T-cell (primary cell): ENCODE measurements at regions not wholly inside any gene's neighbourhood (a gene's known extent, or its start where the extent isn't known, plus 50 kb on each side); places are given as distances from the start of the nearest gene placed in this dataset.
"Not testable (repeated sequence)": the region's sequence is repeated elsewhere in the genome, so short reads cannot be mapped to it uniquely, and the experiment has no call there.

Experiments used
- ATAC-seq, 4 experiments: fragments of 200-7000 bp in 3 of 4; fragments of 150-1000 bp in 1 of 4; cut with Tn5 transposase; replicated peaks in 1 of 4; 1 replicate in 3 of 4; 2 replicates in 1 of 4; pipeline ENCODE4 v1.10.0; 2021; ENCODE audit warnings: moderate library complexity in 3 of 4, mild to moderate bottlenecking in 2 of 4, moderate number of reproducible peaks in 1 of 4
- CTCF ChIA-PET, 2 donors: fragments of 300-600 bp; sonication (Branson Sonifier 250); formaldehyde crosslinking; loops; one replicate each; lab custom pipeline; 2022; ENCODE audit warnings: antibody characterized with exemption in 2 of 2; lab: Charles Lee
- POLR2A ChIA-PET, 2 donors: fragments of 300-600 bp; sonication (Branson Sonifier 250); formaldehyde crosslinking; loops; one replicate each; lab custom pipeline; 2022; ENCODE audit warnings: antibody characterized with exemption in 2 of 2; lab: Charles Lee
- DNase-seq, 35 experiments: peaks; one replicate each; pipeline versions ENCODE4 v3.0.0 to v3.0.0-alpha.2; 2013 to 2023
- H3K27ac ChIP-seq: one replicate; pipeline ENCODE4 v1.5.1; 2013; ENCODE audit warnings: low read length
- H3K27me3 ChIP-seq, 2 experiments: replicated peaks in 1 of 2; 1 replicate in 1 of 2; 2 replicates in 1 of 2; pipeline versions ENCODE4 v1.6.1 to v1.7.0; 2013; ENCODE audit warnings: low read length in 1 of 2, mixed read lengths in 1 of 2; ENCODE audit not compliant: control insufficient read depth in 2 of 2, insufficient read depth in 2 of 2; ENCODE audit errors: extremely low read depth in 1 of 2
- H3K36me3 ChIP-seq, 2 donors: 1 replicate in 1 of 2; 2 replicates in 1 of 2; pipeline versions ENCODE4 v1.6.1 to v1.7.0; 2013; ENCODE audit warnings: low read length in 1 of 2; ENCODE audit not compliant: control insufficient read depth in 2 of 2, insufficient read depth in 1 of 2; ENCODE audit errors: extremely low read depth in 1 of 2
- H3K4me1 ChIP-seq, 2 experiments: 1 replicate in 1 of 2; 2 replicates in 1 of 2; pipeline versions ENCODE4 v1.6.1 to v1.7.0; 2013; ENCODE audit warnings: low read length in 2 of 2, mixed read lengths in 1 of 2; ENCODE audit not compliant: insufficient read depth in 2 of 2, control insufficient read depth in 1 of 2; ENCODE audit errors: extremely low read depth in 1 of 2
- H3K4me3 ChIP-seq, 2 donors: 1 replicate in 1 of 2; 2 replicates in 1 of 2; pipeline versions ENCODE4 v1.5.1 to v1.7.0; 2013; ENCODE audit warnings: mild to moderate bottlenecking in 2 of 2, low read length in 1 of 2, moderate library complexity in 1 of 2; ENCODE audit not compliant: control insufficient read depth in 1 of 2; ENCODE audit errors: extremely low read depth in 1 of 2
- H3K9me3 ChIP-seq: 2 replicates; pipeline ENCODE4 v1.7.0; 2013
- H3K27ac Mint-ChIP-seq, 2 donors: one replicate each; pipeline ENCODE4 v1.8.0; 2020 to 2021; ENCODE audit warnings: mild to moderate bottlenecking in 2 of 2, mixed read lengths in 2 of 2
- H3K27me3 Mint-ChIP-seq, 2 donors: one replicate each; pipeline ENCODE4 v1.8.0; 2021 to 2022; ENCODE audit warnings: mixed read lengths in 2 of 2
- H3K36me3 Mint-ChIP-seq: one replicate; pipeline ENCODE4 v1.8.0; 2021; ENCODE audit warnings: mixed read lengths
- H3K4me1 Mint-ChIP-seq, 3 donors: one replicate each; pipeline ENCODE4 v1.8.0; 2020 to 2022; ENCODE audit warnings: mixed read lengths in 3 of 3, mild to moderate bottlenecking in 1 of 3
- H3K4me3 Mint-ChIP-seq, 3 donors: one replicate each; pipeline ENCODE4 v1.8.0; 2020 to 2022; ENCODE audit warnings: mild to moderate bottlenecking in 3 of 3, mixed read lengths in 3 of 3, moderate library complexity in 3 of 3
- H3K9me3 Mint-ChIP-seq, 3 donors: one replicate each; pipeline ENCODE4 v1.8.0; 2020 to 2022; ENCODE audit warnings: mixed read lengths in 3 of 3
- WGBS: methylation state at CpG from one replicate; pipeline ENCODE4 v1.1.5; 2013; ENCODE audit warnings: missing lambda C conversion rate; ENCODE audit not compliant: insufficient coverage; 5-methylcytosine and 5-hydroxymethylcytosine counted together

- DNase-seq: peak in 24 of 35 experiments; percentile 0 to 69 (median 10)
- Mint-ChIP-seq H3K36me3 (no peaks in the 10 kb centered on the region), H3K4me3 (no peak overlapping the region), H3K27ac (no peak overlapping the region), H3K27me3 (peaks cover 0 to 1% of the 10 kb centered on the region in 2 donors), H3K4me1 (peaks cover 0 to 2% (median 0%) of the 10 kb centered on the region in 3 donors), H3K9me3 (no peaks in the 10 kb centered on the region)
- Histone ChIP-seq H3K27me3 (no peaks in the 10 kb centered on the region), H3K9me3 (no peaks in the 10 kb centered on the region), H3K36me3 (no peaks in the 10 kb centered on the region), H3K4me3 (no peak overlapping the region), H3K27ac (no peak overlapping the region), H3K4me1 (no peaks in the 10 kb centered on the region)
- POLR2A ChIA-PET: no interaction called here
- CTCF ChIA-PET: interaction anchor here (0.9 to 1.7 kb wide), 4 partner anchors 257 to 432 kb away, joined by 3 to 8 read pairs (median 6); no protein-coding TSS in a partner anchor
- no CpG with 5 or more reads among the region's 3 CpGs for WGBS
- peak in 2 of 4 experiments; percentile 46 to 55 for ATAC-seq
Observed at GRCh38 chr12:59403259-59403932, 192.4 kb upstream of the SLC16A7 start.

- Mint-ChIP-seq H3K36me3 (no peaks in the 10 kb centered on the region), H3K9me3 (no peaks in the 10 kb centered on the region), H3K27ac (no peak overlapping the region), H3K4me1 (peaks cover 0 to 2% (median 0%) of the 10 kb centered on the region in 3 donors), H3K4me3 (no peak overlapping the region), H3K27me3 (peaks cover 0 to 1% of the 10 kb centered on the region in 2 donors)
- Histone ChIP-seq H3K27me3 (no peaks in the 10 kb centered on the region), H3K4me1 (no peaks in the 10 kb centered on the region), H3K36me3 (no peaks in the 10 kb centered on the region), H3K4me3 (no peak overlapping the region), H3K9me3 (no peaks in the 10 kb centered on the region), H3K27ac (no peak overlapping the region)
- 60% methylated on average over 1 of the region's 2 CpGs for WGBS
- DNase-seq (no peak), ATAC-seq (no peak)
- ChIA-PET CTCF (interaction anchor here (0.8 to 1.8 kb wide), 2 partner anchors 433 to 869 kb away, joined by 3 to 4 read pairs; no protein-coding TSS in a partner anchor), POLR2A (no interaction called here)
Observed at GRCh38 chr12:59401862-59402261, 194.0 kb upstream of the SLC16A7 start.

GRCh38 chr12:59398164-59398563, 197.7 kb upstream of the SLC16A7 start:
- no peak overlapping the region for H3K4me3 Mint-ChIP-seq
- H3K4me1 Mint-ChIP-seq: no peaks in the 10 kb centered on the region
- DNase-seq: no peak
- H3K36me3 ChIP-seq: no peaks in the 10 kb centered on the region
- H3K9me3 ChIP-seq: no peaks in the 10 kb centered on the region
- no peak overlapping the region for H3K27ac ChIP-seq
- no peak overlapping the region for H3K27ac Mint-ChIP-seq
- no peaks in the 10 kb centered on the region for H3K9me3 Mint-ChIP-seq
- ChIA-PET POLR2A (no interaction called here), CTCF (interaction anchor here in 1 of 2 donors (0.6 kb wide), 1 partner anchor 57 kb away, joined by 3 read pairs; no protein-coding TSS in a partner anchor)
- WGBS: 83% methylated on average over 1 of the region's 1 CpG
- H3K27me3 ChIP-seq: no peaks in the 10 kb centered on the region
- H3K36me3 Mint-ChIP-seq: no peaks in the 10 kb centered on the region
- H3K4me3 ChIP-seq: no peak overlapping the region
- no peaks in the 10 kb centered on the region for H3K27me3 Mint-ChIP-seq
- no peak for ATAC-seq
- H3K4me1 ChIP-seq: no peaks in the 10 kb centered on the region

- Mint-ChIP-seq H3K9me3 (no peaks in the 10 kb centered on the region), H3K4me1 (no peaks in the 10 kb centered on the region), H3K4me3 (no peak overlapping the region), H3K36me3 (no peaks in the 10 kb centered on the region), H3K27ac (no peak overlapping the region), H3K27me3 (no peaks in the 10 kb centered on the region)
- H3K4me1 ChIP-seq: no peaks in the 10 kb centered on the region
- no peak for DNase-seq
- H3K36me3 ChIP-seq: no peaks in the 10 kb centered on the region
- H3K27ac ChIP-seq: no peak overlapping the region
- CTCF ChIA-PET: interaction anchor here (0.6 to 1.1 kb wide), 3 partner anchors 8 to 439 kb away, joined by 4 read pairs; no protein-coding TSS in a partner anchor
- POLR2A ChIA-PET: no interaction called here
- no peaks in the 10 kb centered on the region for H3K27me3 ChIP-seq
- no peak for ATAC-seq
- H3K9me3 ChIP-seq: no peaks in the 10 kb centered on the region
- WGBS: no CpG with 5 or more reads among the region's 4 CpGs
- no peak overlapping the region for H3K4me3 ChIP-seq
Observed at GRCh38 chr12:59396919-59397318, 198.9 kb upstream of the SLC16A7 start.

- H3K4me3 ChIP-seq: no peak overlapping the region
- DNase-seq (no peak), ATAC-seq (no peak)
- Mint-ChIP-seq H3K4me1 (no peaks in the 10 kb centered on the region), H3K9me3 (no peaks in the 10 kb centered on the region), H3K4me3 (no peak overlapping the region), H3K27ac (no peak overlapping the region), H3K27me3 (no peaks in the 10 kb centered on the region), H3K36me3 (no peaks in the 10 kb centered on the region)
- ChIA-PET POLR2A (no interaction called here), CTCF (interaction anchor here in 1 of 2 donors (0.6 kb wide), 1 partner anchor 8 kb away, joined by 4 read pairs; no protein-coding TSS in a partner anchor)
- H3K27me3 ChIP-seq: no peaks in the 10 kb centered on the region
- H3K36me3 ChIP-seq: no peaks in the 10 kb centered on the region
- no peaks in the 10 kb centered on the region for H3K4me1 ChIP-seq
- H3K9me3 ChIP-seq: no peaks in the 10 kb centered on the region
- H3K27ac ChIP-seq: no peak overlapping the region
Observed at GRCh38 chr12:59396519-59396918, 199.3 kb upstream of the SLC16A7 start.

- H3K4me1 Mint-ChIP-seq, CTCF ChIA-PET, H3K27ac ChIP-seq, ATAC-seq, H3K36me3 ChIP-seq, H3K4me1 ChIP-seq, H3K4me3 ChIP-seq, H3K9me3 ChIP-seq, H3K36me3 Mint-ChIP-seq, H3K9me3 Mint-ChIP-seq, H3K4me3 Mint-ChIP-seq, H3K27me3 ChIP-seq, POLR2A ChIA-PET, H3K27ac Mint-ChIP-seq, DNase-seq, H3K27me3 Mint-ChIP-seq: not testable (repeated sequence)
Observed at GRCh38 chr12:59395310-59395709, 200.5 kb upstream of the SLC16A7 start.
